GM10248 (cell line): ENCODE measurements at regions not wholly inside any gene's neighbourhood (a gene's known extent, or its start where the extent isn't known, plus 50 kb on each side); places are given as distances from the start of the nearest gene placed in this dataset.

Experiments
- CTCF ChIA-PET: fragments of 300-600 bp; sonication (Branson Sonifier 250); formaldehyde crosslinking; extraction: SDS; loops from one replicate; lab custom pipeline; 2021; ENCODE audit warnings: antibody characterized with exemption; lab: Yijun Ruan, JAX
- POLR2A ChIA-PET: fragments of 350-650 bp; sonication (Branson Sonifier 250); formaldehyde crosslinking; extraction: SDS; loops from one replicate; lab custom pipeline; 2020; ENCODE audit warnings: antibody characterized with exemption; lab: Yijun Ruan, JAX
- DNase-seq: peaks from one replicate; pipeline ENCODE4 v3.0.0; 2012; ENCODE audit errors: extremely low spot score
- TF ChIP-seq, protein P1 (sequence below): IDR thresholded peaks from 2 replicates; pipeline ENCODE4 v1.5.1; 2012; ENCODE audit warnings: mild to moderate bottlenecking, low read depth; ENCODE audit errors: extremely low read depth, missing control alignments, control extremely low read depth

DNA sequence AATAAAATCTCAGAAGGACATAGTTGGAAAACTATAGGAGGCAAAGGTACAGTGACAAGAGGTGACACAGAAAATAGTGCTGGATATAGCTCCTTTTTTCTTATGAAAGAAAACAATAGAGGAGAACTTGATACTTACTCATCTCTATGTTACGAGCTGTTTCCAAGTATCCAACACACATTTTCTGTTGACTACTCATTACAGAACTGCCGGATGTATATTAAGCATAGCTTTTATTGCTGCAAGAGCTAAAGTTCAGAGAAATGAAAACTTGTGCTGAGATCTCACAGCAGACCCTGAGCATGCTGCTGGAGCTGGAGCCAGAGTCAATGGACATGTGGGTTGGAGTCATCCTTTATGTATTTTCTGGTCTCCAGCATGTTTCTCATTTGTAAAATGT lies 210.0 kb upstream of the NT5C1B start:
- CTCF ChIA-PET: interaction anchor here (0.9 kb wide), 1 partner anchor 279 kb away, joined by 3 read pairs; no protein-coding TSS in a partner anchor
- POLR2A ChIA-PET: no interaction called here

DNA sequence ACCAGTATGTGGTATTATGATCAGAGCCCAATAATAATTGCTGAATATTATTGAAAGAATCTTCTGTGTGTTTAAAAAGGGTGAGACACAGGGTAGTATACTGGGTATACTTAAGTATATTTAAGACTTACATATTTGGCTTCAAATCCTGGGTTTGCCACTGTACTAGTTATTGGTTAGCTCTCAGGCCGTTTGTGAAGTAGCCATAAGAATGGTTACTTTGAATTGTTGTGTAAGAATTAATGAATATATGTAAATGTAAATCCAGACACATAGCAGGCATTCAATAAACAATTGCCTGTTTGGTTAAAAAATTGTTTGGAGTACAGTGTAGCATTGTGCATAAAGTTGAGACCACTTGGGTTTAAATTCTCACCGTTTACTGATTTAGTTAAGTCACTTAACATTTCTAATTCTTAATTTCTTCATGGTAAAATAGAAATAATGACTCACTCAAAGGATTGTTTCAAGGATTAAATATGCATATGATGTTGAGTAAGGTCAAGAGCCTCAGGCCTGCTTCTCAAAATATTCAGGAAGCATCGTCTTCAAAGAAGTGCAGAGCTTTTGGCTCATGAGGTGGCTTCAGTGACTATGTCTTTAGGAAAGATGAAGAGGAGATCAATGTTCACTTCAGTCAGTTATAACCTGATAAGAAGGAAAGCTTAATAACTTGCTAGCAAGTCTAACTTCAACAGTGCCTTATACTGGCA lies 207.9 kb upstream of the NT5C1B start:
- CTCF ChIA-PET: interaction anchor here (1.0 kb wide), 1 partner anchor 1854 kb away, joined by 3 read pairs; no protein-coding TSS in a partner anchor
- POLR2A ChIA-PET: no interaction called here
- no peak for DNase-seq
- TF ChIP-seq, protein P1, sequence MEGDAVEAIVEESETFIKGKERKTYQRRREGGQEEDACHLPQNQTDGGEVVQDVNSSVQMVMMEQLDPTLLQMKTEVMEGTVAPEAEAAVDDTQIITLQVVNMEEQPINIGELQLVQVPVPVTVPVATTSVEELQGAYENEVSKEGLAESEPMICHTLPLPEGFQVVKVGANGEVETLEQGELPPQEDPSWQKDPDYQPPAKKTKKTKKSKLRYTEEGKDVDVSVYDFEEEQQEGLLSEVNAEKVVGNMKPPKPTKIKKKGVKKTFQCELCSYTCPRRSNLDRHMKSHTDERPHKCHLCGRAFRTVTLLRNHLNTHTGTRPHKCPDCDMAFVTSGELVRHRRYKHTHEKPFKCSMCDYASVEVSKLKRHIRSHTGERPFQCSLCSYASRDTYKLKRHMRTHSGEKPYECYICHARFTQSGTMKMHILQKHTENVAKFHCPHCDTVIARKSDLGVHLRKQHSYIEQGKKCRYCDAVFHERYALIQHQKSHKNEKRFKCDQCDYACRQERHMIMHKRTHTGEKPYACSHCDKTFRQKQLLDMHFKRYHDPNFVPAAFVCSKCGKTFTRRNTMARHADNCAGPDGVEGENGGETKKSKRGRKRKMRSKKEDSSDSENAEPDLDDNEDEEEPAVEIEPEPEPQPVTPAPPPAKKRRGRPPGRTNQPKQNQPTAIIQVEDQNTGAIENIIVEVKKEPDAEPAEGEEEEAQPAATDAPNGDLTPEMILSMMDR: no peak

More for the DNA sequence above, 210.0 kb upstream of the NT5C1B start:
- no peak for DNase-seq
- TF ChIP-seq, protein P1: no peak

DNA sequence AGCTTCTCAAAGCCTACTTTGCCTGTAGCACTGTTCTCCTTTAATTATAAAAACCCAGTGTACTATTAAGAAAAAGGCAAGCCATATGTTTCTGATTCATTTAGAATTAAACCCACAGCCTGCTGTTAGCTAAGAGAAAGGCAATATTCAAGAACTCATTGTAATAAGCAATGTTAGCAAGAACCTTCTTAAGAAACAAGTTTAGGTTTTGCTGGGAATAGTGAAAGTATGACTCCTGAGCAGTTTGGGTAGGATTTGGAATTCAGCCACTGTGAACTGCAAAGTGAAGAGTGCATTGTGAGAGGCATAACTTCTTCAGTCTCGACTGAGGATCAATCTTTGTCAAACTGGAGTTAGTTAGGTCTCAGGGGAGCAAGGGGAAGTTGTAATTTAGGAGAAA lies 206.5 kb upstream of the NT5C1B start:
- CTCF ChIA-PET: no interaction called here

DNA sequence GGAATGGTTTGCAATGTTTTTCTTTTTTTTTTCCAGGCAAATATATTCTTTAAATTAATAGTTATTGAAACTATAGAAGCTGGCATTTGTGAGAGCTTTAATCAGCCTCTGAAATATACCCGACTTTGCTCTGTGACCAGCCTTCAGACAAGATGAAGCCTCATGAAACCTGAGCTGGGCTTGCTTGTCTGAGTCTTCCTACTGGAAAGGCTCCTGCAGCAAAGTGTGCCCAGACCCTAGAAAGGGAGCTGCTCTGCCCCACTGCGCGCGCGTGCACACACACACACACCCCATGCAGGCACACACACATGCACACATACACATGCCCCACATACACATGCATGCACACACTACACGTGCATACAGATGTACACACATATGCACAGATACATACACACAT lies 203.3 kb upstream of the NT5C1B start:
- TF ChIP-seq, protein P1: no peak
- POLR2A ChIA-PET: no interaction called here

More for the DNA sequence above, 206.5 kb upstream of the NT5C1B start:
- TF ChIP-seq, protein P1: no peak
- no peak for DNase-seq
- POLR2A ChIA-PET: no interaction called here

DNA sequence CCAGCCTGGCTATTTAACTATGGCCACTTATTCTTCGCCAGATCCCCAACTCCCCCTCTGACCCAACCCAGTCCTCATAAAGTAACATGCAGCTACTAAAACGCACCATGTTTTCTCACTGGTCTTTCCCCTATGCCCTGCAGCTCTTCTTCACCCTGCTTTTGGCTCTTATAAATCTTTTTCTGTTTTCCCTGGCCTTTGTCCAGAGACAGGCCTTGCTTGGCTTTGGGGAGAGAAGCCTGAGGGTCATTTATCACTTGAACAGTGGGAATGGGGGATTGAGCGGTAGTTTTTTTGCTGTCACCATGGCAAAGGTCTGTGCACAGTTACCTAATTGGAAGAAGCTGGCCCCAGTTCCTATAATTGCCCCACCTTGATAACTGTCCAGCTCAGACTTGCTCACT lies 202.9 kb upstream of the NT5C1B start:
- ChIA-PET POLR2A (no interaction called here), CTCF (interaction anchor here (1.8 kb wide), 1 partner anchor 15 kb away, joined by 4 read pairs; no protein-coding TSS in a partner anchor)
- TF ChIP-seq, protein P1: no peak
- no peak for DNase-seq

More for the DNA sequence above, 203.3 kb upstream of the NT5C1B start:
- DNase-seq: no peak
- CTCF ChIA-PET: interaction anchor here (1.8 kb wide), 1 partner anchor 15 kb away, joined by 4 read pairs; no protein-coding TSS in a partner anchor

DNA sequence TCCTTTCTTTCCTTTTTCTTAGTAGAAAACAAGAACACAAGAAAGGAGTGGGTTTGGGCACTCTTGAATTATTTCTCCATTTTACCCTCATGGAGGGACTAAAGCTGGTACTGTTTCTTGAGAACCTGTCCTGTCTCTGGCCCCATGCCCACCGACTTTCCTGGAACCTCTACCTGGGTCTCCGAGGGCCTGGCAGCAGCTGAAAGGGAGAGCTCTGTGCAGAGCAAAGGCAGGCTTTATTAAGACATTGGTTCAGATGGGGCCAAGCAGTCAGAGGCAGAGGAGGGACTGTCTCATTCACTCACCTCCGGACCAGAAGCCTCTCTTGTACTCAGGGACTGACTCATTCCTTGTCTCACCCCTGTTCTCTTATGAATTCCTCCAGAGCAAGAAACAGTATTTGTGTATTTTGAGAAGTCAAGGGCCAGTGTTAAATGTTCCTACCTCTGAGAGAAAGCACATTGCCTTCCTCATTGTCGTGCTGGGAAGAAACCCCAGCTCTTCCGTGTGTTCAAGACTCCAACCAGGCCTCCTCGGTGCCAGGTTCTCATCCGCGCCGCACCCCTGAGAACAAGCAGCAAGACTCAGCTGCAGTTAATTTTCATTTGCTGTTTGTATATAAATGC lies 201.9 kb upstream of the NT5C1B start:
- DNase-seq: no peak
- ChIA-PET POLR2A (no interaction called here), CTCF (interaction anchor here (1.8 kb wide), 1 partner anchor 14 kb away, joined by 4 read pairs; no protein-coding TSS in a partner anchor)
- TF ChIP-seq, protein P1: no peak
